Glomerular visceral epithelial cell (primary cell): ENCODE measurements at regions not wholly inside any gene's neighbourhood (a gene's known extent, or its start where the extent isn't known, plus 50 kb on each side); places are given as distances from the start of the nearest gene placed in this dataset.

Experiments used
- DNase-seq: peaks from one replicate; pipeline ENCODE4 v3.0.0-alpha.2; 2016; ENCODE audit errors: extremely low spot score

DNA sequence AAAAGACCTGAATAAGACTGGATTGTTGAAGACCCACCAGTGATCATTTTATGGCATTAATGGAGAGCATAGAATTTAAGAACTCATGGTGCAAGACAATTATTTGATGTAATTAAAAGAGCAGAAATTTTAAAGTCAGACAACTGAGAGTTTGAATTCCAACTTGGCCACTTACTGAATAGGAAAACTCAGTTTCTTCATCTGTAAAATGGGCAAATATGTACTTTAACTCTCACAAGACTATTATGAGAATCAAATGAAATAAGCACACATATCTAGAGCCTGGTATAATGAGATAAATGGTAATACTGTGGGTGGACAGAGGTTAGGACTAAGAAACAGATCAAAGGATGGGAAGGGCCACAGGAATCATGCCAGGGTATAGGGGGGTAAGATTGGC, 88.0 kb downstream of the SOX9 start:
- no peak for DNase-seq

DNA sequence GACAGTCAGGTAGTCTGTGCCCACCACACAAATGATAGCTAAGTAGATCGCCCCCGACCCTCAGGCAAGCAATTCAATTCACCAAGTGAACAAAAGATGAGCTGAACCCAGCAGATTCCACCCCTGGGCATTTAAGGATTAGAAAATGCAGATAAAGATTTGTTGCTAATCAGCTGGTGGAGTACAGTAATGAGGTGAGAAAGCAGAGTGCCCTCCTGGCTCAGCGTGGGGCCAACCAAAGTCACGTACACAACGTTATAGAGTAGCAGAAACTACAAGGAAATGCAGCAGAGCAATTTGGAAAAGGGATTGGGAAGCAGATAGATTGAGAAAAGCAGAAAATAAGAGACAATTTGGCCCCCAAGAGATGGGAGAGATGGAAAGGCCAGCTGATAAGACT, 91.2 kb downstream of the SOX9 start:
- no peak for DNase-seq

DNA sequence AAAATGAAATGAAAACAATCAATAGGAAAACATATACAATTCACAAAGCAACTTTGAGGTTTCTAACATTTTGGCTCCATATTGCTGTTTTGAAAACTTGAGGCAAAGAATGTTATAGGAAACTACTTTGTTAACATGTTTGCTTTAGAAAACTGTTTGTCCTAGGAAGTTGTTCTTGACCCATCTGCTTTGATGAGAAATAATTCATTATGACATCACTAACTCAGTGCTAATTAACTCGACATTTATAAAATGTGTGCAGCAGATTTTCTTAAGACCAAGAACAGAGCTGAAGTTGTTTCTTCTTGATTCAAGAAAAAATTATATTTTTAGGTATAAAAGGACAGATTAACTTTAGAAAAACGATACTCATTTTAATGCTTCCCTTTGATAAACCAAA, 94.7 kb downstream of the SOX9 start:
- DNase-seq = no peak

DNA sequence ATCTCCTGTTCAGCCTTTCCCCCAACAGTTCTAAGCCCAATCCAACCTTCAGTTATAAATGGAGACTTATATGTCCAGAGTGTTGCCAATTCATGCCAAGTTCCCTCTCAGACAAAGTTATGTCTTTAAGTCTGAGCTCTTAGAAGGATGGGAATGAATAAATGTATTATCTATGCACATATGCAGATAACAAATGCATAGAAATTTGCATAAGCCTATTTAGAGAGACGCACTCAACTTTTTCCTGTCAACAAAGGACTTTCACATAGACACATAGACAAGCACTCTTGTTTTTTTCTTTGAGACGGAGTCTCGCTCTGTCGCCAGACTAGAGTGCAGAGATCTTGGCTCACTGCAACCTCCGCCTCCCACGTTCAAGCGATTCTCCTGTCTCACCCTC, 95.1 kb downstream of the SOX9 start:
- no peak for DNase-seq

DNA sequence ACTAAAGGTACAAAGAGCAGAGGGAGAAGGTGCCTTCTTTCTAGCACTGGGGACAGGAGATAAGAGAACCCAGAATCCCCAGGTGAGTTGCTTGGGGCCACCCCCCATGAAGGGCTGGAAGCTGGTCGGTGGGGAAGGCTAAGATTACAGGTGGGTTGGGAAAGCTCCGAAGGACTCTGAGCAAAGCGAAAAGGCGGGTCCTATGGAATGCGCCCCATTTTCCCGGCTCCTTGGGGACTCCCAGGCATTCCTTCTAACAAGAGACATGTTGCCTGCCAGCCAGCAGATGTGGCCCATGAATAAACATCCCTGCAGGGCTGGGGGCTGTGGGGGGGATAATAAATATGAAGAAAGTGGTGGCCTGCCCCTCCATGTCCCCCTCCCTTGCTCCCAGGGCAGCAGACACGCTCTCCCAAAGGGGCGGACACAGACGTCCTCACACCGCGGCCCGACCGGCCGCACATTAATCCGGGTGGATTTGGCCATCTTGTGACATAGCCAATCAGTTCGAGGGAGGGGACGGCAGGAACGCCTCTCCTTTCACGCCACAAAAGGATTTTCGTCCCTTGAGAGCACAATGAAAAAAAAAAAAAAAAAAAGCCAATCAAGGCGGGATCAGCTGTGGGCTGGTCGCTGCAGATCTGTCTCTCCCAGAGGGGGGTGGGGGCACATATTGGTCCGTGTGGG, 98.5 kb downstream of the SOX9 start:
- no peak for DNase-seq

DNA sequence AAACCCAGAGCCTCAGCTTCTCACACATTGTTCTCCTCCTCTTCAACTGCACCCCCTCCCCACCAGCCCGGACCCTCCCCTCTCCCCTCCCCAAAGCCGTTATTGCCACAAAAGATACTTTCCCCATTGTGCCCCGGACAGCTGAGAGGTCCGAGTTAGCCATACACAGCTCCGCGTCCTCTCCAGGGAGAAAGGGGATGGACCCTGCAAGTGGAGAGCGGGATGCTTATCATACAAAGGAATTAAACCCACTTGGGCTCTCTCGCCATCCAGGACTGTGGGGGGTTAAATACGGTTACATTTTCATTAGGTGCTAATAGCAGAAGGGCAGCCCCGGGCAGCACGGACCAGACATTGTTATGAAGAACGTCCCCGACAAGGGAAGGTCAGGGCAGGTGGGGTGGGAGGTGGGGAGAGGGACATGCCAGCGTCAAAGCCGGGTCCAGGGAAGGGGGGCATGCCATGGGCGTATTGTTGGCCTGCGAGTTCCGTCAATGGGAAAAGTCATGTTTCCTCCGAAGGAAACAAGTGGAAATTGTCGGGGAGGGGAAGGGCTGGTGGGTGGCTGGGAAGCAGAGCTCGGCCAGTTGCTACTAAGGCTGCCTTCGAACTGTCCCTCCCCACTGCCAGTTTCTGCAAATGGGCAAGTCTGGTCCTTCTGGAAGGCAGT, 99.1 kb downstream of the SOX9 start:
- no peak for DNase-seq

DNA sequence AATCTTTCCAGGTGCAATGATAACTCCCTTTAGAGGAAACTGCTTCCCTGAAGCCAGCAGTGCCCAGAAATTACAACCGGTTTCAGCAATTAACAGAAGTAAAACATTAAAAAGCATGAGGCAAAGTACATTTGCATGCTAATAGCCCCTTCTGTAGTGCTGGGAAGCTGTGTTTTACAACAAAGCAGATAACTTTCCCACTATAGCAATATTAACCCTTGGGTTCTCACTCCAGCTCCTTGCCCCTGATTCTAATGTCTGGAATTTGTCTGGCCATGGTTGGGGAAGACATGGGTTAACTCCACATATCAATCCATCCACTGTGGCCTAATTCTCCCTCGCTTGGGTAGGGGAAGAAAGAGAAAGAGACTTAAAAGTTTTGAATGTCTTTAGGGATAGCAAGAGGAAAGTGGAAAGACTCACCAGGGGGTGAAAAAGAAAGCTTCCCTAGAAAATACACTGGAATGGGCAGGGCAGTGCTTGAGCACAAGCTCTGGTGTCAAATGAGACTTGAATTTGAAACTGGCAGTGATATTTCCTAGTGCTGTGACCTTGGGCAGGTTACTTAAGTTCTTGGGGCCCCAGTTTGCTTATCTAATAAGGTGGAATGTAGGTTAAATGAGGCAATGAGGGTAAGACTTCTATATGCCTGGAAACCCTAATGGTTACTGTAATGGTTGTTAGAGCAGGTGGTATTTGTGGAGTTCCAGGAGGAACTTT, 102.0 kb downstream of the SOX9 start:
- no peak for DNase-seq

DNA sequence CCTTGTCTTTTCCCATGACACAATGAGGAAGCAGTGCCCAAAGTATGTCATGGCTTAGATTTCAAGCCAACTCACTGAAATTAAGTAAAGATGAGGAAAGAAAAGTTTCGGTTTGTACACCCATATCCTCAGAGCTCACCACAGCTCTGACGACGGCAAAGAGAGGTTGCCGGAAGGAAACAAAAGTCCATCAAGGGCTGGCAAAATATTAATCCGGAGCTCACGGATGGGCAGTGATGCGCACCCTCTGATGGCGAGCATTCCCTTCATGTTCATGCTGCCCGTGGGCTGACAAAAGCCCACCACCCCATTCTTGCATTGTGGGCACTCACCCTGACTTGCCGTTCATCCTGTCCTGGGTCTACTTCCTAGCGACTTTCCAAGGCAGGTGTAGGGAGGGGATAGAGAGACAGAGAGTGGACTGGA, 103.1 kb downstream of the SOX9 start:
- peak; percentile 70 for DNase-seq

DNA sequence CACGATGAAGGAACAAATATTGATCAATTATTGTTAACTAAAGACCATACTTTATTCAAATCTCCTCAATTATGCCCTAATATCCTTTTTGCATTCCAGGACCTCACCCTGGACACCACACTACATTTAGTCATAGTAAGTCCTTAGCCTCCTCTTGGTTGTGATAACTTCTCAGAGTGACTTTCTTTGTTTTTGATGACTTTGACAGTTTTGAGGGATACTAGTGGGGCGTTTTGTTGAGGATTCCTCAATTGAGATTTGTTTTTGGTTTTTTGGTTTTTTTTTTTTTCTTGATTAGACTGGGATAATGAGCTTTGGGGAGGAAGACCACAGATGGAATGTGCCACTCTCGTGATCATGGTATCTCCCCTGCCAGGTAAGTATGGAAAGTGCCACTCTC, 105.5 kb downstream of the SOX9 start:
- no peak for DNase-seq

DNA sequence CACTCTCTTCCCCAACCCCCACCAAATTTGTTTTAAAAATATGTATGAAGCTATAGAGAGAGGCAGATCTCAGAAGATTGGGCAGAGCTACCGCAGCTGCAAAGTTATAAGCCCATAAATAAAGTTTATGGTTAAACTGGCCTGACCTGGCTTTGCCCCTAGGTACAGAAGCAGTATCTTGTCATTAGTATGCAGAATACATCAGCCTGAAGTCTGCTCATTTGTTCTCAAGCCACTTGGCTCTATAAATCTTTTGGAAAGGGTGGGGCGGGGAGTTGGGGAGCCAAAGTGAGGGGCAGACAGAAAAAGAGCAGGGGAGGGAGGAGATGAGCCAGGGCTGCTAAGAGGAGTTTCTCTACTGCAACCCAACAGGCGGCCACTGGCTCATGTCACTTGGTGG, 113.2 kb downstream of the SOX9 start:
- no peak for DNase-seq

DNA sequence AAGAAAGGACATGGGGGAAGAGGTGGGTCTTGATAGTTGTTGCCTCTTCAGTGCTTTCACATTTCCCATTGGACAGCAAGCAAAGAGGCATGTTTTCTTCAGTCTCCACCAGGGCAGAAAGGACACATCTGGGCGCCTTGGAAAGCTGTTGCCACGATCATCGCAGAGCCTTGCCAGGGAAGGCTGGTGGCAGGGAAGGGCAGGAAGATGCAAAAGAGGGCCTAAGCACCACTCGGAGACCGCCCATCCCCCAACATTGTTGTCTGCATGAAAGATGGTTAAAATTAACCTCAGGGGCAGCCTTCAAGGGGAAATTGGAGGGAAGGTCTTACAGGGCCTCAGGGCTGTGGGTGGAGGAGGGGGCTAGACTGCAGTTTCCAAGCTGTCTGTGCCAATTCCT, 114.2 kb downstream of the SOX9 start:
- DNase-seq = no peak

DNA sequence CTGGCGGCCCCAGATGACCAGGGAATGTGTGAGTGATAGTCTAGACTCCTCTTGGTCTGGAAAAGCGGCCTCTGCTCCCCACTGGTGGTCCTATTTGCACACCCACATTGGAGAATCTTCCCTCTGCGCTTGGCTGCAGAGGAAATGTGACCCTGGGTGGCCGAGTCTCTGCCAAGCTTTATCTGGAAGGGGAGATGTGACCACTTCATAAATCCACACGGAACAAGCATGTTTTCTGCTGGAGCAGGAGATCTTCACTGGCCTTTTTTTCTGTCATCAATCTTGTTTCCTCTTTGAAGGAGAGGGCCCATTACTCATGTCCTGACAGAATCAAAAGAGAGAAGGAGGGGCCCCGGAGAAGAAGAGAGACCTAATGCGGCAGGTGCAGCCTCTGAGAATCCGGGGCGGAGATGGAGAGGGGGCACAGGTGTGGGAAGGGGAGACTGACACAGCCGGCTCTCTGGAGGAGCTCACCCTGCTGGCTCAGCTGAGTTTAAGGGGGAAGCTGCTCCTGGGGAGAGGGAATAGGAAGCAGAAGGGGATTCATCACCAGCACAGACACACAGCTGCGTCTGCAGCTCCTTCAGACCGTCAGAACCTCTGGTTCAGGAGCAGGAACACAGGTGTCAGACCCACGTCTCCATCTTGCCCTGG, 116.3 kb downstream of the SOX9 start:
- no peak for DNase-seq

DNA sequence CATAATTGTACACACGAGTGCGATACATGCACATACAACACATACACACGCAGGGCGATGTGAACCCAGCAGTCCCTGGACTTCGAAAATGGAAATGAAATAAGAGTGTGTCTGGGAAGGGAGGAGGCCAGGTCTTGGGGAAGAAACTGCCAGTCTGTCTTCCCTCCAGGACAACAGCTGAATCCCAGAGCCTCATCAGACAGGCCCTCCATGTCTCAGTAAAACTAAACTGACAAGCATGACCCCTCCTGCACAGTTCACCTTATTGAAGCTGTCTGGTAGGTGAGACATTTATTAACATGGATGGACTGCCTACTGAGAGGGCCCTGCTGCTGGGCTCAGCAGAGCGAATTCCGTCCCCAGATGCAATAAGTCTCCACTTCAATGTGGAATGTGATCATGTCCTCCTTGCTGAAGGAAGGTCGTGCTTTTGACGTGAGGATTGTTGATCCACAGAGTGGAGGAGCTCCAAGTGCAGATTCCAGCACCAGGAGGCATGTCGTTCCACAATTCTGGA, 117.4 kb downstream of the SOX9 start:
- no peak for DNase-seq

DNA sequence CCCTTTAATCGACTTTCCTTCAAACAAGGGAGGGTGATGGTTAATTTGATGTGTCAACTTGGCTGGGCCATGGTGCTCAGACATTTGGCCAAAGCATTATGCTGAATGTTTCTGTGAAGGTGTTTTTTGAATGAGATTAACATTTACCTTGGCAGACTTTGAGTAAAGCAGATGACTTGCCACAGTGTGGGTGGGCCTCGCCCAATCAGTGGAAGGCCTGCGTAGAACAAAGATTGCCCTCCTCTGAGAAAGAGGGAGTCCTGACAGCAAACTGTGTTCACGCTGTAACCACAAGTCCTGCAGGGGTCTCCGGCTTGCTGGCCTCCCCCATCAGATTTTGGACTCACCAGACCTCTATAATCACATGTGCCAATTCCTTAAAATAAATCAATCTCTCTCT, 118.7 kb downstream of the SOX9 start:
- DNase-seq = no peak

DNA sequence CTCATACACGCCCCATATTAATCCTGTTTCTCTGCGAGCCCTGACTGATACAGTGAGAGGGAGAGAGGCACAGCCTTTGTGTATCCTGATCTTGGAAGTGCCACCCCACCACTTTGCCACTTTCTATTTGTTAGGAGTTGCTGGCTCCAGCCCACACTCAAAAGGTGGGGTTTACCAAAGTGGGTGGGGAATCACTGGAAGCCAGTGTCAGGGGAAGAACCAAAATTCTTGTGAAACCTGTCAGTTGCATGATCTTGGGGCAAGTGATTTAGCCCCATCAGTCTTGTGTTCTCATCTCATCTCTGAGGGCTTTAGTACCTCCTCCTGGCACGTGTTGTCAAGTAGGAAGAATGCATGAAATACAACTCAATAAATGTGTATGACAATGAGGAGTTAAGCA, 119.5 kb downstream of the SOX9 start:
- DNase-seq = no peak

DNA sequence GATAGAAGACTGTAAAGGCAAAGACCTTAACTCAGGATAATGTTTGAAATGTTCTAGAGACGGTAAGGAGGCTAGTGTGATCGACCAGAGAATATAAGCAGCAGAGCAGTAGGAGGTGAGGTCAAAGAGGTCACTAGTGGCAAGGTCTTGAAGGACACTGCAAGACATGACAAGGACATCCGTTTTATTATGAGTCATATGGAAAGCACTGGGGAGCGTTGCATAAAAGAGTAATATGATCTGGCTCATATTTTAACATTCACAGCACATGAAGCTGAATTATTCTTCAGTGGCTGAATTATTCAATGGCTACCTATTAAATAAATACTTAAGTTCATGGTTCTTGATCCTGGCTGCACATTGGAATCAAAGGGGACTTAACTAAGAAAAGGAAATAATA, 123.7 kb downstream of the SOX9 start:
- no peak for DNase-seq

DNA sequence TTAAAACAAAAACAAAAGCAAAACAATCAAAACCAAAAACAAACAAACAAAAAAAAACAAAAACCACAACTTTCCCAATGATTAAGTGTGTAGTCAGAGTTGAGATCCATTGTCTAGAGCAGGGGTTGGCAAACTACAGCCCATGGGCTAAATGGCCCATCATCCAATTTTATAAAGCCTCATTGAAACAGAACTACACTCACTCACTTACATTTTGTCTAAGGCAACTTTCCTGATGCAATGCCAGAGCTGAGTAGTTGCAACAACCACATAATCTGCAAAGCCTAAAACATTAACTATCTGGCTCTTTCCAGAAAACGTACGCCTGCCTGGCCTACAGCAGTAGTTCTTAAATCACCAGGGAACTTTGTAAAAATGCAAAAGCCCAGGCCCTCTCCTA, 124.1 kb downstream of the SOX9 start:
- DNase-seq = no peak

DNA sequence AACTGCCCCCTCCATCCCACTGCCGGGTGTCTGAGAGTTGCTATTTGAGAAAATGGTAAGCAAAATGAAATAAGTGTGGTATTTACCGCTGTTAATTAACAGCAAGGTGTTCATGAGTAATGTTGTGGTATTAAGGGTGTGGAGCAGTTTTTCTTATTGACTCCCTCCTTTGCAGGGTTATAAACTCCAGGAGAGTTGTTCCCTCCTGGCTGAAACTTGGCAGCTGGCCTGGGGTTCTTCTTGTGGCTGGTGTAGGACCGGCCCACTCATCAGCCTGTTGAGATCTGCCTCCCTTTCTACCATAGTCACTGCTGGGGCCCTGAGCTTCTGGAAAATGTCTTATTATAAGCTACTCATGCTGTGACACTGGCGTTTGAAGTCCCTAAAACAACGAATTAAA, 128.6 kb downstream of the SOX9 start:
- DNase-seq = peak; percentile 17

DNA sequence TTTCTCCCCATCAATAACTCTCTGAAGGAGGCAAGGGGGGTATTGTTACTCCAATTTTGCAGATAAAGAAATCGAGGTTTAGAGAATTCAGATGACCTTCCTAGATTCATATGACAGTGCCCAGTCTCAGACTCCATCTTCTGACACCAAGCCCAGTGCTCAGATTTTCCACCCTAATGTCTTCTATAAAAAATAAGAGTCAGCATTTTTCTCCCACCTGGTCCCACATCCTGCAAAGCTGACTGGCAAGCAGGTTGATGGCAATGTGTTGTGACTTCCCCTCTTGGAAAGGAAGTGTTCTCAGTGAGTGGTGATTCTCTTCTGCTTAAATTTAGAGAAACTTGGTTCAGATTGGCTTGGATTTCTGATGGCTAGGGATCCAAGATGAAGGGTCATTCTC, 129.4 kb downstream of the SOX9 start:
- DNase-seq = no peak

DNA sequence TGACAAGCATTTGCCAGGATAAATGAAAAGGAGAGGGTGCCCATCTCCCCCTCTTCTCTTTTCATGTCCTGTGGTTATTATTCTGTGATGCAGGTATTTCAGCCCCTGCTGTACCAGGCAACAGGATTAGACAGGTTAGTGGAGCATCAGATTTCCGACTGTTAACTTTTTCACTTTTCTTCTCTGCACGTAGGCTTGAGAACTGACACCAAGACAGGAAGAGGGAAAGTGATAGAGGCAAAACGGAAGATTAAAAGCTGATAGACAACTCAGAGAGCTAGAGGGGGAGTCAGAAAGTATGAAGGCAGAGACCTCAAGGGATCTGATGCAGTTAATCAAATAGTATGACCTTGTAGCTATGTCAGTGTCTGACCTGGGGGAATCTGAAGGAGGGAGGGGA, 132.8 kb downstream of the SOX9 start:
- DNase-seq = no peak

DNA sequence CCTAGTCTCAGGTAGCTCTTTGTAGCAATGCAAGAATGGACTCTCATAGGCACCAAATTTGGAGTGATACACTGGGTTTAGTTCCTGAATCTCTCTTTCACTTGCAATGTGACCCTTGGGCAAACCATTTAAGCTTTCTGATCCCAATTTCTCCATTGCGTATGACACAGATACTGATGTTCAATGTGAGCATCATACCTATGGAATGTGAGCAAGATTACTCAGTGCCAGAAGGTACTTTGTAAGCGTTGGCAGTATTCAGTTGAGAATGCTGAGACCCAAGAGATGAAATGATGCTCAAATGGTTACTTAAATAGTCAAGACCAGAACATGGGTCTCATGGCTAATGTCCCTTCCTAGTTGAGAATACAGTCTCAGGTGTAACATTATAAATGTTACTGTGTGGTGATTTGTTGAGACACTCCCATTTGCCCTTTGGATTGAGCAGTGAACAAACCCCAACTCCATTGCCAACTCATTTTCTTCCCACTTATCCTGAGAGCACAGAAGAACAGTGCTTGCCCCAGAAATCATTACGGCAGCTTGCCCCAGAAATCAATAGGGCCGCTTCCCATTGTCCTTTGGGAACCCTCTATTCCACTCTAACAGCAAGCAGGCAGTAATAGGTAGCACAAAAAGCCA, 134.1 kb downstream of the SOX9 start:
- DNase-seq = no peak

DNA sequence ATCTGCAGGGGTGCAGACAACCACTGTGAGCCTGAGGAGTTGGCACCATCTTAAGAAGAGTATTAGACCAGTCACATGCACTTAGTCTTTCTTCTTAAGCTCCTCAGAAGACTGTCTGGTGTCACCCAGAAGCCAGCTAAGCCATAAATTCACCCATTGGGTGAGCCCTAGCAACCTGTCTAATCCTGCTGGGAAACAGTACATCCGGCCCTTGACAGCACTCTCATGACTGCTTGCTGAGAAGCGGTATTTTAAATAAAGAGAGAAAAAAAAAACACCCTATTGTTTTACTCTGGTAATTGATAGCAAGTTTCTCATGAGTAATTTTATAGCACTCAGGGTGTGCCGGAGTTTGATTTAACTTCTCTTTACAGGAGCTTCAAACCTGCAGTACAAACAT, 134.7 kb downstream of the SOX9 start:
- DNase-seq = no peak
